ENCODE measurements at regions not wholly inside any gene's neighbourhood (a gene's known extent, or its start where the extent isn't known, plus 50 kb on each side); places are given as distances from the start of the nearest gene placed in this dataset.
"Not testable (repeated sequence)": the region's sequence is repeated elsewhere in the genome, so short reads cannot be mapped to it uniquely, and the experiment has no call there.

DNA sequence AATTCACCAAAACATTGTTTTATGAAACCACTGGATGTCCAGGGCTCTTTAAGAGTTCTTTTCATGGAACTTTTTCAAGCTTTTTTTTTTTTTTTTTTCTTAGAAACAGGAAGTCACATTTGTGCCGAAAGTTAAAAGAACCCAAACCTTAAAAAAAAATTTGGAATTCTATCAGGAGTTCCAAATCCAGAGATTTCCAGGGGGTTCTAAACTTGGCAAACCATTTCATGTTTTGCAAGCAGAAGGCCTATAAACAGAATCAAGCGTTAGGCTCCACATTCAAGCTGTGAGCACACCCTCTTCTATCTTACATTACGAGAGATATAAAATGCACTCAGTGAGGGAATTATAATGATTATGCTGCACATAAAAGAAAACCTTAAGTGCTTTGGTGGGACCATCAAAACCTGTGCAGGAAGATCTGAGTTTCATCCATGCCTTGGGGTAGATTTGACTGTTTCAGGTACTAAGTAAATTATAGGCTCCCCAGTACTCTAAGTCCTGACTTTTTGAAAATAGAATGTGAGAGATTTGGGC lies 154.8 kb upstream of the FAR2 start:
- ATAC-seq (no peak), DNase-seq (no peak)
- intact Hi-C loops (cut with DNase I, micrococcal nuclease): no loop called here

DNA sequence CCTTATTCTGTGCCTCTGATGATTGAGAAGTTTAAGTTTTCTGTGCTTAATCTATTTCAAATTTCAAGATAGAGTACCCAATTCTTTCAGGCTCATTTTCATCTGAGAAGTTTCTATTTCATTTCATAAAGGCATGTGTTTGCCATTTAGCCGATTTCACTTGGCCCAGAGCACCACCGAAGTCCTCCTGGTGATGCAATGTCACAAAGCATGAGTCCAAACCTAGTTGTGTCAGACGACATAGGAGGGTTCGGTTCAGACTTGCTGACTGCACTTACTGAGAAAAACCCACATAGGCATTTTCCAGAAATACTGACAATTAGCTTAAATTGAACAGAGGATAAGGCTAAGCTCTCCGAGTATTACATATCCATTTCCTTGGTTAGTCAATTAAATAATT lies 152.4 kb upstream of the FAR2 start:
- no peak for ATAC-seq
- intact Hi-C loops (cut with DNase I, micrococcal nuclease): no loop called here
- DNase-seq: no peak

DNA sequence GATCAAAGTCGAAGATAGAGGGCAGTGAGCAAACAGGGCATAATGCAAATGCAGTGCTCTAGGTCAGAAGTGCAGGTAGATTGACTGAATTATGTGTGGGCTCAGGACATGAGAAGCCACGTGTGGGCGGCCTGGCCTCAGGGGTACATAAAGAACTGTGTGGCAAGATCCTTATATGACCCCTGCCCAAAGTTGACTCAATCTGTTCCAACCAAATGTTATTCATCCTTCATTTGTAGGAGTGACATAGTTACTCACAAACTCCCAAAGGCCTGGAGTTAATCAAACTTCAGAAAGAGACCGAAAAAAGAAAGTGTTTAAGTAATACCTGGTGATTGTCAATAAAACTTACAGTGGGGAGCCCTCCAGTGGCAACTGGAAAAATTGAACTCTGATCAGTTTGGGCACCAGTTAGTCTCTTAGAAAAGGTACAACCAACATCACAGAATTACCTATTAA lies 150.4 kb upstream of the FAR2 start:
- intact Hi-C loops (cut with DNase I, micrococcal nuclease): no loop called here
- ATAC-seq: no peak

DNA sequence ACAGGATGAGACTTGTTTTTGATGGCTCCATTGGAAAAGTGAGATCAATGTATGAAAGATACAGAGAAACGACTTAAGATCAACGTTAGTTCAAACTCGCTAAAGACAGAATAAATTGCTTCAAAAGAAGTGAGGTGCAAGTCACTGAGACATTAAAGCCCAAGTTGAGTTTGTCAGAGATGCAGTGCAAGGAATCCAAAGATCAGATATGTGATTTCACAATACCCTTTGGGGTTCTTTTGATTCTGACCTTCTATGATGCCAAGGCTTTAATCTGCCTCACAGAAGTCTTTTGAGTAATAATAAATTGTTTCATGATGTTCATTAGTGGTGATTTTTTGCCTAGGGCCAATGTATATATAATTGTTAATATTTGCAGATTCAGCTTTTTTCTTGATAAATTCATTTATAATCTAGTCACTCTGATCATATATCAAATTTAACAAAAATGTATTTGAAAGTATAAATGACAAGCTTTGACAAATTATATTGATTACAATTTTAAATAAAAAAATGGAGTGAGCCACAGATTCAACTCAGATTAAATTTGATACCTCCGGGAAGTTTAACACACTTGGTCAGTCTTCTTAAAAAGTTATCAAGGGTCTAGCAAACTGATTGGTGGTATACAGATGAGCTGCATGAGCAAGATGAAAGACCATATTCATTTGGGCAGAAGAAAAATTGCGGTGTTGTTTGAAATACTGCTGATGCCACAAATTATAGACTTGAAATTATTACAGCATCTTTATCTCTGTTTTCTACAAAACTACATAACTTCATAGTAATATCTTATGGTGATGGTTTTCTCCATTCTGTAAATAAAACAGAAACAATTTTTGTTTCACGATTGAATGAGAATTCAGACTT lies 144.8 kb upstream of the FAR2 start:
- no peak for DNase-seq
- no peak for ATAC-seq
- intact Hi-C loops (cut with DNase I, micrococcal nuclease): no loop called here

More for the DNA sequence above, 150.4 kb upstream of the FAR2 start:
- no peak for DNase-seq

DNA sequence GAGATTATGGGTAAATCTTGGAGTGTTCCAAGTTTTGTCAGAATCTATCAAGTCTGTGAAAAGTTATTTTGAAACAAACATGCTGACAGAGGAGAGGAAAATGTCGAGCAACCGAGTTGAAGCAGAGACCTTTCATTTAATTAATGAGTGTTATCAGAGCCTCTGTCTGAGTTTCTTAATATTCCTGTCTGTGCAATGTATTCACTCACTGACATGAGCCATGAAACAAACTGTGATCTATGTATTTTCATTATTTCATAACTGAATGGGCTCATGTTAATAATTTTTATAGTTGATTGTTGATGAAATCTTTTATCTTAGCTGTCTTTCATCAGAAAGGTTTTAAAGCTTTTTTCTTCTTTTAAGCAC lies 144.2 kb upstream of the FAR2 start:
- DNase-seq (no peak), ATAC-seq (no peak)
- intact Hi-C loops (cut with DNase I, micrococcal nuclease): no loop called here

DNA sequence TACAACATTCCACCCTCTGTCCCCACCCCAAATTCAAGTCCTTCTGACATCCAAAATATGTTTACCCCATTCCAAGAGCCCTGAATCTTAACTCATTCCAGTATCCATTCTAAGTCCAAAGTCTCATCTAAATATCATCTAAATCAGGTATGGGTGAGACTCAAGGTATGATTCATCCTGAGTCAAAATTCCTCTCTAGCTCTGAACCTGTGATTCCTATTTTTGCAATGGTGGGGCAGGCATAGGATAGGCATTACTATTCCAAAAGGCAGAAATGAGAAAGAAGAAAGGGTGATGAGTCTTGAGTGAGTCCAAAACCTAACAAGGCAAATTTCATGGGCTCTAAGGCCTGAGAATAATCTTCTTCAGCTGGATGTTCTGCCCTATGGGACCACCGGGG lies 140.3 kb upstream of the FAR2 start:
- ATAC-seq: no peak
- intact Hi-C loops (cut with DNase I, micrococcal nuclease): no loop called here
- DNase-seq: no peak

DNA sequence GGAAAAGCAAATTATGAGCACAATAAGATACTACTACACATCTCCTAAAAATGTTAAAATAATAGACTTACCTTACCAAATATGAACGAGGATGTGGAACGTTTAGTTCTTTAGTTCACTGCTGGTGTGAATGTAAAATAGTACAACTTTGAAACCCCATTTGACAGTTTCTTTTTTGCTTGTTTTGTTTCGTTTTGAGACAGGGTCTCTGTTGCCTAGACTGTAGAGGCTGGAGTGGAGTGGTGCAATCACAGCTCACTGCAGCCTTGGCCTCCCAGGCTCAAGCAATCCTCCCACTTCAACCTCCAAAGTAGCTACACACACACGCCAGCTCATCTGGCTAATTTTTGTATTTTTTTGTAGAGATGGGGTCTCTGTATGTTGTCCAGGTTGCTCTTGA lies 136.4 kb upstream of the FAR2 start:
- no peak for ATAC-seq
- intact Hi-C loops (cut with DNase I, micrococcal nuclease): no loop called here

DNA sequence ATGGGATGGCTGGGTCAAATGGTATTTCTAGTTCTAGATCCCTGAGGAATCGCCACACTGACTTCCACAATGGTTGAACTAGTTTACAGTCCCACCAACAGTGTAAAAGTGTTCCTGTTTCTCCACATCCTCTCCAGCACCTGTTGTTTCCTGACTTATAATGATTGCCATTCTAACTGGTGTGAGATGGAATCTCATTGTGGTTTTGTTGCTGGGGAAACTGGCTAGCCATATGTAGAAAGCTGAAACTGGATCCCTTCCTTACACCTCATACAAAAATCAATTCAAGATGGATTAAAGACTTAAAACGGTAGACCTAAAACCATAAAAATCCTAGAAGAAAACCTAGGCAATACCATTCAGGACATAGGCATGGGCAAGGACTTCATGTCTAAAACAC lies 131.5 kb upstream of the FAR2 start:
- ATAC-seq; DNase-seq; intact Hi-C loops (cut with DNase I, micrococcal nuclease): not testable (repeated sequence)

More for the DNA sequence above, 136.4 kb upstream of the FAR2 start:
- no peak for DNase-seq

DNA sequence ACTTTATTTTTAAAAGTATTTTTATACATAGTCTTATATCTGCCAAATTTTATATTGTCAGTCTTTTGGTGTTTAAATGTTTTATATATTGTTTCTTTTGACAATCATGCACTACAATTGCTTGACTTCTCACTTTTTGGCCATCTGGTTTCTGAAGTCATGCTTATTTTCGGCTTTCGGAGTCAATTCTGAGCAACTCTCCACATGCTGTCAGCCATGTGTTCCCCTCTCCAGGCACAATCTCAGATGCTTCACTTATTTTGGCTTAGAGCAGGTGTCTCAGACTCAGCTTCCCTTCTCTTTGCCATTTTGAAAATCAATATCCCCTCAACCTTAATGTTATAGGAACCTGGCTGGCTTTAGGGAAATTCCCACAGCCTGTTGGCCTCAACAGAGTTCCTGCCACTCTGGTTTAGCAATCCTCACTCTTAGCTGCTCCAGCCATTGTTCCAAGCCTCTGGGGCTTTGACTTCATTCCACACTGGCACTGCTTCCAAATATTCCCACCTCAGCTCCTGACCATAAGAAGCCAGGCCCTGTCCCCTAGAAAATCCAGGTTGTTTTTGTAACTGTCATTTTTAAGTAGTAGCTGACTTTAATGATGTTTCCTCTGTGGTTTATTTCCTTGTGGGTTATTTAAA lies 125.5 kb upstream of the FAR2 start:
- DNase-seq (no peak), ATAC-seq (no peak)
- intact Hi-C loops (cut with DNase I, micrococcal nuclease): no loop called here

DNA sequence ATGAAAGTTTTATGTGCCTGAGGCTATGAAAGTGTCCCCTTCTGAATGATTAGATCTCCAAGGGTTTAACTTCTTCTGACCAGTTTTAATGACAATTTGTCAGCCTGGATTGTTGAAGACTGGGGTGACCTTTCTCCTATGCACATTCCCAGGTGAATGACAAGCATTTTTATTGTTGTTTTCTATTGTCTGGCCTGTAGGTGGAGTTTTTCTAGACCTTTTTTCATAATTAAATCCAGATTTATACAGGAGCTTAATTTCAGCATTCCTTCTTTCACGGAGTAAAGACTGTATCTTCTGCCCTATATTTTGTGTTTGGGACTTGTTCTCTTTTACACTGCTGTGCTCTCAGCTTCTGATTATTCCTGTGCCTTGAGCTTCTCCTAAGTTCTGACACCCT lies 125.0 kb upstream of the FAR2 start:
- intact Hi-C loops (cut with DNase I, micrococcal nuclease): no loop called here
- ATAC-seq: peak; percentile 46
- no peak for DNase-seq

DNA sequence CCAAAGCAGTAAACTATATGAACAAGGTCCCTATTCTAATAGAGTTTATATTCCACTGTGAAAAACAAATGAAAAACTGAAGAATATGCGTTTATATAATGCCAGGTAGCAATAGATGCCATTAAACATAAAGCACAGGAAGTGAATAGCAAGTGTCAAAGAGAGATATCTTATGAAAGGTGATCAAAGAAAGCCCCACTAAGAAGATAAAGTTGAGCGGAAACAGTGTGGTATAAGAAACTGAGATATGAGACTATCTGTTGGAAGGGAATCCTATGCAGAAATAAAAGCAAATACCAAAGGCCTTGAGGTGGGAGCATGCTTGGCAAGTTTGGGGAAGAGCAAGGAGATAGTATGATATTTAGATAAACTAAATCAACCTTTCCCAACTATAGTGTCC lies 123.1 kb upstream of the FAR2 start:
- ATAC-seq (no peak), DNase-seq (no peak)
- intact Hi-C loops (cut with DNase I, micrococcal nuclease): no loop called here

DNA sequence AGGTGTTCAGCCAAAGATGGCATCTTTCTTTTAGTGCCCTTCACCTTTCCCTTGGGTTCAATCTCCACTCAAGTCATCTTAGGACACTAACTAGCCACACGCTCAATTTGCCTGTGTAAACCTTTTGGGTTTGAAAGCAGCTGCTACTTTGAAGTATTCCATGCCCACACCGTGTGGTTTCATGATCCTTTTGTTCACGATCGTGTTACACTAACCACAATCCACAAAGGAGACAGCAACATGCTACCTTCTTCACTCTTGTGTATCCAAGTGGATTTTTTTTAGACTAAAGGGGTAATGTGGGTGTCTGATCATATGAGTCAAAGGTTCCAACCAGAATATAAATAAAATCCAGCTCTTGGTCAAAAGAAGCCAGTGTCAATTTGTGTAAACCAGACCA lies 122.7 kb upstream of the FAR2 start:
- ATAC-seq (no peak), DNase-seq (no peak)

DNA sequence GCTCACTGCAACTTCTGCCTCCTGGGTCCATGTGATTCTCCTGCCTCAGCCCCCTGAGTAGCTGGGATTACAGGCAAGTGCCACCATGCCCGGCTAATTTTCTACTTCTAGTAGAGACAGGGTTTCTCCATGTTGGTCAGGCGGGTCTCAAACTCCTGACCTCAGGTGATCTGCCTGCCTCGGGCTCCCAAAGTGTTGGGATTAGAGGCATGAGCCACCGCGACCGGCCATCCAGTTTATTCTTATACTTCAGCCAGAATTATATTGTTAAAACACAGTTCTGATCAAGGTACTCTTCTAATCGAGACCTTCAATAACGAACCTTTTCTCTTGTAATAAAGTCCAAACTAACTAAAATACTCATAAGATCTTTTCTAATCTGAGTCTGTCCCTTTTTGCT lies 119.6 kb upstream of the FAR2 start:
- intact Hi-C loops (cut with DNase I, micrococcal nuclease); ATAC-seq; DNase-seq: not testable (repeated sequence)

More for the DNA sequence above, 122.7 kb upstream of the FAR2 start:
- intact Hi-C loops (cut with DNase I, micrococcal nuclease): no loop called here

DNA sequence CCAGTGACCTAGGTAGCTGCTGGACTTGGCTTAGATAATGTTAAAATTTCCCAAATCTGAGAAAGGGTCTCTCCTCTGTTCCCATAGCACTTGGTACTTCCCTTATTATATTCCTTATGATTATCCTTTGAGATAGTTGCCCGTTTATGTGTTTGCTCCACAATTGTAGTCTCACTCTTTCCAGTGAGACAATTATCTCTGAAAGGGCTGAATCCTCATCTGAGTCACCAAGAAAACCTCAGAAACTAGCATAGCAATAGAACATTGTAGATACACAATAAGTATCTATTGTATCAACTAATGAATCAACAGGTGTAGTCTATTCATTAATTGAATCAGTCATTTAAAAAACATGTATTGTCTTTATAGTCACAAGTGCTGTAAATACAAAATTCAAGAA lies 119.1 kb upstream of the FAR2 start:
- intact Hi-C loops (cut with DNase I, micrococcal nuclease): no loop called here
- ATAC-seq (no peak), DNase-seq (no peak)

DNA sequence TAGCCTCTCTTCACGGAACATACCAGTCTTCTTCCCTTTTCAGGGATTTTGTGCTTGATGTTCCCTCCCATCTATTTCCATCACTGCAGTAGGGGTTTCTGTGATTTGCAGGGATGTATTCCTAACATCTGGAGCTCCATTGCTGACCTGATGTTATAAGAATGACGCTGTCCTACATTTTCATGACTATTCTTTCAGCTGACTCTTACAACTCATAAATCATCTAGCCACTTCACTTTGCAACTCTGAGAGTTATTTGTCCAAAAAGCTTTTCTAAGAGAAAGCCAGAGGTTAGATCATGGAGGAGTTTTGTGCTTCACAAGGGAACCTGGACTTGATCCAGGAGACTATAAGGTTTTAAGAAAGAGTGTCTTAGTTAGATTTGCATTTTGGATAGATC lies 116.6 kb upstream of the FAR2 start:
- intact Hi-C loops (cut with DNase I, micrococcal nuclease): no loop called here
- ATAC-seq (no peak), DNase-seq (no peak)

DNA sequence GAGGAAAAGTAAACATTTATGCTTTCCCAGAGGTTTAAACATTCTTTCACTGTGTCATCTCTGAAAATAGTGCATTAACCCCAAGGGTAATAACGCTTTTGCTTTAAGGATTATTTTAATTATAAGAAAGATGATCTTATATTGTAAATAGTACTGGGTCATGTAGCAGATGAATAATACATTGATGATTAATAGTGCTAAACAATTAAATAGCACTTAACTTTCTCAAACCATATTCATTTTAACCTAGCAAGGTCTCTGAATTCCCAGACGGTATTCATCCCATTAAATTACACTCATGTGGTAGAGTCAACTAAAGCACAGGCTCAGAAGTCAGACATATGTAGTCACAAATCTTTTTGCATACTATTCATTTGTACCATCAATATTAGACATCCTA lies 115.6 kb upstream of the FAR2 start:
- no peak for ATAC-seq
- intact Hi-C loops (cut with DNase I, micrococcal nuclease): no loop called here
- no peak for DNase-seq

DNA sequence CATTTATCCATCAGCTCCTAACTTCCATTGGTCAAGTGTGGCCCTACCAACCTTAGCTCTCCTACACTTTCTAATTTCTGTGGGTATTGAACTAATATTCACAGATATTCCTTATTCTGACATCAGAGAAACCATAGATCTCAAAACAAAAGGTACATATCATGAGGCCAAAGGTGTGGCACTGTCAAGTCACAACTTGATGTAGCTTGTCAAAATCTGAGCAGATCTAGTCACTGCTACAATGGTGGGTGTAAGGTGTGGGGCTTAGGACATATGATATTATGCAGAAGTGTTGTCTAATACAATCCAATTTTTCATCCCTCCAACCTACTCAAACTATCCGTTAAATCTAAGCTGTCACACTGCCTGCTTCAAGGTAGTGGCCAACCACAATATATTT lies 114.0 kb upstream of the FAR2 start:
- ATAC-seq: no peak
- intact Hi-C loops (cut with DNase I, micrococcal nuclease): no loop called here
- no peak for DNase-seq

DNA sequence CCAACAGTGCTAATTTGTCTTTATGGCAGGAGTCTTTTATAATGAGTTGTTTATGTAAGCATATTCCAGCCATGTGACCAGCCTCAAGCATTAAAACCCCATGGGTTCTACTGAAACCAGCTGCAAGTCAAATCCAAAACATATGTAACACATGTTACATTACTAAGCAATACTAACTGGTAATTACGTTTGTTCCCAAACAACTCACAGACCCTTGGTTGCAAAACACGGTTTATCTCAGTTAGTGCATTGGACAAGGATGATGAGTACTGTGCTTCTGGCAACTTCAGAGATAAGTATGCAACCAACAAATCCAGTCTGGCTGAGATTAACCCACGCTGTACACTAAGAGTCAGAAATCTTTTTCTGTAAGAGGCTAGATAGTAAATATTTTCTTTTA lies 110.1 kb upstream of the FAR2 start:
- intact Hi-C loops (cut with DNase I, micrococcal nuclease): no loop called here
- DNase-seq (no peak), ATAC-seq (no peak)

DNA sequence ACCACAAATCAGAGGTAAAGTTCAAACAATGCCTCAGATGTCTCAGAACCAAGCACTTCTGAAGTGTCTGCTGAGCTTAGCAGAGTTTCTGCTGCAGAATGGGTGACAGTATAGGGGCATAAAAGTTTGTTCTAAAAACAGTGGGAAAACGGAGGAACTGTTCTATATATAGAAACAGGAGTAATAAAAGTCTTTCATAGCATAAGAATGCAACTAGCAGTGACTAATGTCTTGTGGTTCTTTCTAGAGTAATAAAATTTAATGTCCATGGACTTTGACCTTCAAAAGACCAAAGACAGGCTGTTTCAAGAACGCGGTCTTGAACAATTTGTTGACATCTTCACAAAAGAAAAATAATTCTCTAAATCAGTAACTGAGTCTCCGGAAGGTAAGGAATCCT lies 107.5 kb upstream of the FAR2 start:
- DNase-seq: no peak
- intact Hi-C loops (cut with DNase I, micrococcal nuclease): no loop called here
- ATAC-seq: peak; percentile 96

DNA sequence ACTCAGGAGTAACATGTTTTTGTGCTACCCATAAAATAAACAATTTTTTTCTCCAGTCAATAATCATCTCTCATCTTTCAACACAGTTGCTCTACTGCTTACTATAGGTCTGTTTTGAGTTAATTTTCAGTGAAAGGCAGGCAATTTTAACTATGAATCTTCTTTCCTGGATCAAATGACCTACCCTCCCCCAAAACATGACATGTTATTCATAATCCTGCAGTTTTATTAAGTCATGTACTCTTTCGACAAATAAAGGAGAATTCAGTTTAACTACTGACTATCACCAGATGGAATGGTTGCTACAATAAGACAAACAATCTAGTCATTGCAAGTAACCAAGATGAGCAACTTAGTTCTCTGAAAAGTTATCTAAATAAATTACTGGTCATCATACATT lies 106.0 kb upstream of the FAR2 start:
- no peak for ATAC-seq
- DNase-seq: no peak
- intact Hi-C loops (cut with DNase I, micrococcal nuclease): no loop called here
